ENCODE measurements at regions not wholly inside any gene's neighbourhood (a gene's known extent, or its start where the extent isn't known, plus 50 kb on each side); places are given as distances from the start of the nearest gene placed in this dataset.
"Not testable (repeated sequence)": the region's sequence is repeated elsewhere in the genome, so short reads cannot be mapped to it uniquely, and the experiment has no call there.

- no peak for DNase-seq (ENCODE audit: low spot score)
These were observed 288.3 kb upstream of the GALNTL6 start for GRCh38 chr4:171524903-171525302.

- no peak for DNase-seq (ENCODE audit: low spot score)
These were observed 291.5 kb upstream of the GALNTL6 start for GRCh38 chr4:171521726-171522125.

DNA sequence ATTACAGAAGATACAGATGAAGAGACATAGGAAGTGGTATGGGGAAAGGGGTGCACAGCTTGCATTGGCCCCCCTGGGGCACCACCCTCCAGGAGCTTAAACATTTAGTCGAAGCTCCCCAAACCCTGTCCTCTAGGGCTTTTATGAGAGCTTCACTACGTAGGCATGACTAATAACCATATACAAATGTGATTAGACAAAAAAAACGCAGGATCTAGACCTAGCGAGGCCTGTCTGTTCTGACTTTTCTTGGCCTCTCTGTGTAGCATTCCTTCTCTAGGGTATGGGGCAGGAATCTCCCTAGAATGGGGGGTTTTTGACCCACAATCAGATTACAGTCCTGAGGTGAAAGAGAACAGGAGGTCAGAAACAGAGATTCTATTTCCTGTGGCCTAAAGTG lies 293.7 kb upstream of the GALNTL6 start:
- no peak for DNase-seq (ENCODE audit: low spot score)

DNA sequence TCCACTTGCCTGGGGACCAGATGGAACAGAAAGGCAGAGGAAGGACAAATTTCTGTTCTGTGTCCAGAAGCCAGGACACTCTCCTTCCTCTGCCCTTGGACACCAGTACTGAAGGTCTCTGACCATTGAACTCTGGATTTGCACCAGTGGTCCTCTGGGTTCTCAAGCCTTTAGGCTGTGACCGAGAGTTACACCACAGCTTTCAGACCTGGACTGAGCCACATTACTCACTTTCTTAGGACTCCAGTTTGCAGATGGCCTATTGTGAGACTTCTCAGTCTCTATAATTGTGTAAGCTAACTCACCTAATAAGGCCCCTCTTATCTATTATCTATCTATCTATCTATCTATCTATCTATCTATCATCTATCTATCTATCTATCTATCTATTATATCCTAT lies 295.3 kb upstream of the GALNTL6 start:
- no peak for DNase-seq (ENCODE audit: low spot score)

DNA sequence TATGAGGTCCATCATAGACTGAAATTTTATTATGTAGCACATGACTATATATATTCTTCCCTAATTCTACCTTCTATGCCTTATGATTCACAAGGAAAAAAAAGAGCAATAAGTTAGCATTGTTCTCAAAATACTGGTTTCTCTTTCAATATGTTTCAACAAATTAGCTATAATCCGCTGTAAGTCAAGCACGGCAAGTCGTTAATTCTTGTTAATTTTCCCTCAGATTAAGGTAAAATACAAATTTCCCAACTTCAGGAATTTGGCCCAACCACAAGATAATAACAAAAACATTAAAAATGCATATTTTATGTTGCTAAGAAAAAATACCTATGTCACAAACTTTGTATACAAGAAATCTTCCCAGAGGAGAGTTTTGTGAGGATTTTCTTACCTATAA lies 296.5 kb upstream of the GALNTL6 start:
- DNase-seq (ENCODE audit: low spot score), result no peak

DNA sequence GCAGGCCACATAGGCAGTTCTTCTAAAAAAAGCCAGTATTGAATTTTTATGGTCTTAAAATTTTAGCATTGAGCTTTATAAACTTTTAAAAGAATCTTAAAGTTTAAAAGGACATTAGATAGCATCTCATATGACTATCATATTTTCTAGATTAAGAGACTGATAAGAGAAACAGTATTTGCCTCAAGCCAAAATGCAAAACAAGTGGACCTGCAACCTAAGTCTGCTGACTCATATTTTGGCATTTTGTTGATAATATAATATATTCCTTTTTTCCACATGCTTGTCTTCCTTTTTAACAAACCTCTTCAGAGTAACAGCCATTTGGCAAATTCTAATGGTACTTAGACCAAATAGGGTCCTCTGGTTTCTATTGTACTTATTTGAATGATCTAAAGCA lies 328.5 kb upstream of the GALNTL6 start:
- DNase-seq (ENCODE audit: low spot score), result no peak

DNA sequence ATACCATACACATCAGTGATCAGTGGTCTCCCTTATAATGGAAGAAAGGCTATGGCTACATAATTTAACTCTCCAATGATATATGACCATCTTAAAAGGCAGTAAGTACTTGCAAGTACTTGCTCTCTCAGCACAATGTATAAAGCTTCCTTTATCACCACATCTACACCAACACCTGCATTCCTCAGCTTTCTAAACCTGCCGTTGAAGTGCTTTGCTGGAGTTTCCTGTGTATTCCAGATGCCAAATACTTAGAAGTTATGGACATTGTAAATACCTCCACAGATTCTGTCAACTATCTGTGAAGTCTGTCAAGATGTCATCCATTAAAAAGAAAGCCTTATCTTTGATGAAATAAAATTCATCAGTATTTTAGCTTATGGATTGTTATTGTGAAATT lies 335.0 kb upstream of the GALNTL6 start:
- DNase-seq (ENCODE audit: low spot score), result no peak

- DNase-seq (ENCODE audit: low spot score), result not testable (repeated sequence)
These were observed 338.1 kb upstream of the GALNTL6 start for GRCh38 chr4:171475111-171475510.

DNA sequence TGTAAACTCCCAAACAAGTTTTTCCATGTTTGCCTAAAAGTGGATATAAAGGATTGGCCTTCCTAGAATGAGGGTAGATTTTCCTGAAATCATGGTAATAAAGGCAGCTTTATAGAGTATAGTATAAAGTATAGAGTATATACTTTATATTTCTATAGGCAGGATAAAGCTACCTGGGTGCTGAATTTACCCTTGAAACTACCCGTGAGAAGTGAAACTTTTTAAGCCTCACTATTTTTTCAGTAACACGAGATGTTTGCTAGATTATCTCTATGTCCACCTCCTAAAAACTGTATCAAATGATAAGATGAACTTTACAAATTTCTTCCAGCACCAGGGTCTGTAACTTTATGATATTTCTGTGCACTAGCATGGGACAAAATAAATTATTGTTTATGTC lies 340.0 kb upstream of the GALNTL6 start:
- no peak for DNase-seq (ENCODE audit: low spot score)

DNA sequence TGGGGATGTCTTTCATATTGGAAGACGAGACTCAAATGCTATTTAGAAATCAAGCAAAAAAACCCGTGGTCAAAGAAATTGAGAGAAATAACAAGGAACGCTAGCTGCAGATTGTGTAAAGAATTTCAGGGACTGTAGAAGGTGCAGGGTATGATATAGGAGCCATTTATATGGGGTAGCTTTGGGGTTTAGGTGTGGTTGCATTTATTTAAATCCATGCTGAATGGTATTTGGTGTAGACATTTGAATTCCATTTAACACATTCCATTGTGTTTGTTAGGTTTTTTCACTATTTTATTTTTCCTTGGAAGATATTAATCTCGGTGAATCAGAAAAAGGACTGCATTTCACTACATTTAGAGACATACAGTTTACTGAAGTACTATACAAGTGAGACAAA lies 341.0 kb upstream of the GALNTL6 start:
- DNase-seq (ENCODE audit: low spot score), result no peak

DNA sequence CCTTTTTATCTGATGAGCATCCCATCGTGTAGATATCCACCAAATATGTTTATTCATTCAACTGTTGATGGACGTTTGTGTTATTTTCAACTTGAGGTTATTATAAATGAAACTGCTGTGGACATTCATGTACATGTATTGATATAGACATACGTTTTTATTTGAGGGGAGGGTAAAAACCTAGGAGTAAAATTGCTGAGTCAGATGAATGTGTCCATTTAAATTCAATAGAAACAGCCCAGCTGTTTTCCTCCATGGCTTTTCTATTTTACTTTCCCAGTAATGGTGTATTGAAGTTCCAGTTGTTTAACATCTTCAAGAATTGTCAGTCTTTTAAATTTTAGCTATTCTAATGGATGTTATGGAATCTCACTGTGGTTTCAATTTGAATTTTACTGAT lies 348.7 kb upstream of the GALNTL6 start:
- no peak for DNase-seq (ENCODE audit: low spot score)

DNA sequence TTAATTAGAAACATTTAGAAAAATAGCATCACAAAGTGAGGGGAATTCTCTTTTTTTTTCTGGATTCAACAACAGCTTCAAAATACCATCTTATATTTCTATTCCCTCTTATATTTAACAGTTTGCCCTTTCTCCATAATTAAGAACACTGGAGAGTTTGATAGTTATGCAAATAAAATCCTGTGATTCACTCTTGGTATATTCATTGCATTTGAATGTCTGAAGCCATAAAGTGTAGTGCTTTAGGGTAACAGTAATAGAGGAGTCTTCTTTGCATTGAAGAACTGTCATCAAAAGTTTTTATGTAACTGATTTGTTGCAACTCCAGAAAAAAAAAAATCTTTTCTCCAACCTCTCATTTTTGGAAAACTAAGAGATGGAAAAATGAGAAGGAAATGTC lies 352.0 kb upstream of the GALNTL6 start:
- no peak for DNase-seq (ENCODE audit: low spot score)

- DNase-seq (ENCODE audit: low spot score), result no peak
These were observed 364.2 kb upstream of the GALNTL6 start for GRCh38 chr4:171448919-171449481.

GRCh38 chr4:171448358-171448757 lies 364.8 kb upstream of the GALNTL6 start:
- no peak for DNase-seq (ENCODE audit: low spot score)

- DNase-seq (ENCODE audit: low spot score), result no peak
These were observed 371.8 kb upstream of the GALNTL6 start for GRCh38 chr4:171441300-171441941.

- DNase-seq (ENCODE audit: low spot score), result no peak
These were observed 379.5 kb upstream of the GALNTL6 start for GRCh38 chr4:171433674-171434073.

GRCh38 chr4:171432536-171432935 lies 380.7 kb upstream of the GALNTL6 start:
- no peak for DNase-seq (ENCODE audit: low spot score)

- no peak for DNase-seq (ENCODE audit: low spot score)
These were observed 382.7 kb upstream of the GALNTL6 start for GRCh38 chr4:171430495-171430894.

GRCh38 chr4:171397175-171397574 lies 416.0 kb upstream of the GALNTL6 start:
- no peak for DNase-seq (ENCODE audit: low spot score)

DNA sequence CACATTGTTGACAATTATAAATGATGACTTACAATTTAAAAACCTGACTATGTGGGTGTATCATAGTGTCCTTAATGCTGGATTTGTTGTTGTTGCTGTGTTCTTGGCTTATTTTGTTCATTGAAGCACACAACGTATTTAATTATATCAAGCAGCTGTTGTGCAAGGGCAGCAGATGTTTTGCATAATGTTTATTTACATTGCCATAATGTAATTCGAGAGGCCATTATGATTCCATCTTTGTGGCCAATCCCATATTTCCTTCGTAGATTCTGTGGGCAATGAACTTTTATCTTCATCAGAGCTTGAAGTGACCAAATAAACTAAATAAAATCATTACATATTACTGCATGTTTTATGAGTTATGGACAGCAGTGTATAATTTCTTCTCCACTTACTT lies 422.6 kb upstream of the GALNTL6 start:
- DNase-seq (ENCODE audit: low spot score), result no peak

- no peak for DNase-seq (ENCODE audit: low spot score)
These were observed 434.9 kb upstream of the GALNTL6 start for GRCh38 chr4:171378323-171378722.

GRCh38 chr4:171376724-171377123 lies 436.5 kb upstream of the GALNTL6 start:
- DNase-seq (ENCODE audit: low spot score), result no peak

GRCh38 chr4:171353535-171353934 lies 459.7 kb upstream of the GALNTL6 start:
- no peak for DNase-seq (ENCODE audit: low spot score)

GRCh38 chr4:171348090-171348489 lies 465.1 kb upstream of the GALNTL6 start:
- DNase-seq (ENCODE audit: low spot score), result no peak

Measured in hepatic stellate cell (primary cell).